NB4 (cell line): ENCODE measurements at regions not wholly inside any gene's neighbourhood (a gene's known extent, or its start where the extent isn't known, plus 50 kb on each side); places are given as distances from the start of the nearest gene placed in this dataset.

Experiments
- DNase-seq: peaks from one replicate; pipeline ENCODE4 v3.0.0; 2010; ENCODE audit warnings: low read depth
- H3K4me3 ChIP-seq: one replicate; pipeline ENCODE4 v1.5.1; 2011; ENCODE audit warnings: mild to moderate bottlenecking, low read depth, low read length, moderate library complexity
- CTCF ChIP-seq: IDR thresholded peaks from one replicate; pipeline ENCODE4 v1.5.1; 2012; ENCODE audit warnings: low read depth, low read length
- MAX ChIP-seq: IDR thresholded peaks from 2 replicates; pipeline ENCODE4 v1.6.1; 2011; ENCODE audit warnings: low read depth, low read length
- MYC ChIP-seq: IDR thresholded peaks from 2 replicates; pipeline ENCODE4 v1.6.1; 2011; ENCODE audit warnings: low read depth, low read length
- POLR2A ChIP-seq: IDR thresholded peaks from 2 replicates; pipeline ENCODE4 v1.6.1; 2011; ENCODE audit warnings: mild to moderate bottlenecking; ENCODE audit not compliant: insufficient read length; ENCODE audit errors: extremely low read depth

- H3K4me3 ChIP-seq, result no peak overlapping the region
- TF ChIP-seq MAX (no peak), CTCF (no peak), POLR2A (no peak), MYC (no peak)
- DNase-seq, result no peak
Measured at GRCh38 chr5:152534641-152535040, 129.6 kb upstream of the NMUR2 start.

GRCh38 chr5:152542741-152543140 lies 137.7 kb upstream of the NMUR2 start:
- TF ChIP-seq CTCF (no peak), MAX (no peak), POLR2A (no peak), MYC (no peak)
- peak; percentile 19 for DNase-seq
- no peak overlapping the region for H3K4me3 ChIP-seq

- TF ChIP-seq MAX (no peak), CTCF (no peak), POLR2A (no peak), MYC (no peak)
- DNase-seq, result no peak
- H3K4me3 ChIP-seq, result no peak overlapping the region
Measured at GRCh38 chr5:152546493-152546892, 141.4 kb upstream of the NMUR2 start.

GRCh38 chr5:152547202-152547601 lies 142.1 kb upstream of the NMUR2 start:
- H3K4me3 ChIP-seq, result no peak overlapping the region
- TF ChIP-seq CTCF (no peak), MAX (no peak), POLR2A (no peak), MYC (no peak)
- DNase-seq, result no peak

GRCh38 chr5:152549709-152550108 lies 144.6 kb upstream of the NMUR2 start:
- DNase-seq, result no peak
- no peak overlapping the region for H3K4me3 ChIP-seq
- TF ChIP-seq MAX (no peak), POLR2A (no peak), MYC (no peak), CTCF (no peak)

- no peak for DNase-seq
- TF ChIP-seq MAX, result no peak
- TF ChIP-seq CTCF, result no peak
- no peak for TF ChIP-seq POLR2A
- TF ChIP-seq MYC, result no peak
- no peak overlapping the region for H3K4me3 ChIP-seq
Measured at GRCh38 chr5:152551061-152551460, 146.0 kb upstream of the NMUR2 start.
